ENCODE measurements at regions not wholly inside any gene's neighbourhood (a gene's known extent, or its start where the extent isn't known, plus 50 kb on each side); places are given as distances from the start of the nearest gene placed in this dataset.
"Not testable (repeated sequence)": the region's sequence is repeated elsewhere in the genome, so short reads cannot be mapped to it uniquely, and the experiment has no call there.

- Histone ChIP-seq H3K4me3 (no peak overlapping the region), H3K27ac (no peak overlapping the region), H3K4me1 (replicated peaks in 1 of 2) (no peaks in the 10 kb centered on the region), H3K36me3 (replicated peaks in 1 of 2) (no peaks in the 10 kb centered on the region), H3K9me3 (replicated peaks in 1 of 3) (no peaks in the 10 kb centered on the region), H3K27me3 (no peaks in the 10 kb centered on the region)
- TF ChIP-seq CTCF (IDR thresholded peaks at IDR 0.05), result no peak
- no peak for TF ChIP-seq POLR2A (IDR thresholded peaks at IDR 0.05)
- DNase-seq, result no peak
- WGBS, 4 donors, result 71 to 80% (median 76%) methylated on average over 2 of the region's 2 CpGs
- intact Hi-C loops (cut with DNase I), result no loop called here
Observed at GRCh38 chrX:144738246-144738645, 509.1 kb upstream of the SPANXN1 start.

GRCh38 chrX:144768540-144768939, 478.8 kb upstream of the SPANXN1 start:
- H3K27me3 ChIP-seq, result no peaks in the 10 kb centered on the region
- no peak for DNase-seq
- H3K4me3 ChIP-seq, result no peak overlapping the region
- H3K36me3 ChIP-seq (replicated peaks in 1 of 2), result no peaks in the 10 kb centered on the region
- intact Hi-C loops (cut with DNase I), result no loop called here
- no peak for TF ChIP-seq POLR2A (IDR thresholded peaks at IDR 0.05)
- no peak for TF ChIP-seq CTCF (IDR thresholded peaks at IDR 0.05)
- H3K4me1 ChIP-seq (replicated peaks in 1 of 2), result no peaks in the 10 kb centered on the region
- H3K9me3 ChIP-seq (replicated peaks in 1 of 3), result no peaks in the 10 kb centered on the region
- H3K27ac ChIP-seq, result no peak overlapping the region

GRCh38 chrX:144783528-144783927, 463.8 kb upstream of the SPANXN1 start:
- DNase-seq; H3K27me3 ChIP-seq; H3K36me3 ChIP-seq (replicated peaks in 1 of 2); H3K4me1 ChIP-seq (replicated peaks in 1 of 2); intact Hi-C loops (cut with DNase I); H3K9me3 ChIP-seq (replicated peaks in 1 of 3); H3K4me3 ChIP-seq; H3K27ac ChIP-seq: not testable (repeated sequence)
- 87 to 95% (median 90%) methylated on average over 2 to 19 of the region's 19 CpGs for WGBS, 4 donors

GRCh38 chrX:144790148-144790547, 457.2 kb upstream of the SPANXN1 start:
- intact Hi-C loops (cut with DNase I), result no loop called here
- DNase-seq, result no peak
- peaks cover 0 to 3% (median 0%) of the 10 kb centered on the region in 3 donors for H3K9me3 ChIP-seq (replicated peaks in 1 of 3)
- H3K4me3 ChIP-seq, result no peak overlapping the region
- no peaks in the 10 kb centered on the region for H3K4me1 ChIP-seq (replicated peaks in 1 of 2)
- 77 to 90% (median 83%) methylated on average over 2 of the region's 2 CpGs for WGBS, 4 donors
- no peak overlapping the region for H3K27ac ChIP-seq
- H3K27me3 ChIP-seq, result no peaks in the 10 kb centered on the region
- no peak for TF ChIP-seq POLR2A (IDR thresholded peaks at IDR 0.05)
- TF ChIP-seq CTCF (IDR thresholded peaks at IDR 0.05), result no peak
- no peaks in the 10 kb centered on the region for H3K36me3 ChIP-seq (replicated peaks in 1 of 2)

GRCh38 chrX:144791298-144791697, 456.0 kb upstream of the SPANXN1 start:
- H3K4me1 ChIP-seq (replicated peaks in 1 of 2), result no peaks in the 10 kb centered on the region
- H3K36me3 ChIP-seq (replicated peaks in 1 of 2), result no peaks in the 10 kb centered on the region
- no peak overlapping the region for H3K27ac ChIP-seq
- no peak for DNase-seq
- no peak overlapping the region for H3K4me3 ChIP-seq
- TF ChIP-seq CTCF (IDR thresholded peaks at IDR 0.05) (no peak), POLR2A (IDR thresholded peaks at IDR 0.05) (no peak)
- H3K9me3 ChIP-seq (replicated peaks in 1 of 3), result peaks cover 0 to 3% (median 0%) of the 10 kb centered on the region in 3 donors
- intact Hi-C loops (cut with DNase I), result no loop called here
- 55 to 67% (median 64%) methylated on average over 5 of the region's 5 CpGs for WGBS, 4 donors
- no peaks in the 10 kb centered on the region for H3K27me3 ChIP-seq
